Endothelial cell of umbilical vein (primary cell): ENCODE measurements at regions not wholly inside any gene's neighbourhood (a gene's known extent, or its start where the extent isn't known, plus 50 kb on each side); places are given as distances from the start of the nearest gene placed in this dataset.

Experiments
- POLR2A ChIP-seq: IDR thresholded peaks from 2 replicates; pipeline ENCODE4 v1.6.1; 2012; ENCODE audit warnings: low read depth, mild to moderate bottlenecking, control low read depth, low read length
- POLR2AphosphoS5 ChIP-seq: IDR thresholded peaks from 2 replicates; pipeline ENCODE4 v1.6.1; 2012; ENCODE audit warnings: low read depth, mild to moderate bottlenecking, control low read depth, low read length, moderate library complexity; ENCODE audit not compliant: insufficient read depth
- TF ChIP-seq, protein P1 (sequence below), 2 donors: IDR thresholded peaks; 1 replicate in 1 of 2; 2 replicates in 1 of 2; pipeline ENCODE4 v1.5.1; 2011; ENCODE audit warnings: low read length in 2 of 2, mild to moderate bottlenecking in 2 of 2, moderate library complexity in 2 of 2, control low read depth in 1 of 2, inconsistent platforms in 1 of 2, low read depth in 1 of 2; ENCODE audit not compliant: insufficient read depth in 1 of 2; ENCODE audit errors: extremely low read depth in 1 of 2

DNA sequence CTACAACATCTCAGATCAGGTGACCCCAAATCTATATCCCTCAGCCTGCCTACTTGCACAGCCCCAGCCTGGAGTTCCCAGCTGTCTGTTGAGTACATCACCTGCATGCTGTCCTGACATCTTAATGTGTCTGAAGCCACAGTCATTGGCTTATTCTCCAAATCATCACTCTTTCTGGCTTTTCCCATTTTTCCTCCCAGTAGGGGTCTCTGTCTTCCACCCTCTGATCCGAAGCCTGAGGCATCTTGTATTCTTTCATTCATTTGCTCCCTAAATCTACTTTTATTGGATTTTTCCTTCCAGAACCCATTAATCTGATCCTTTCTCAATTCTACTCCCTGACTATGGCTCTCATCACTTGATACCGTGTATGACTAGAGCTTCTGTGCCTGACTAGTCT, 332.9 kb upstream of the DCC start:
- TF ChIP-seq, protein P1, sequence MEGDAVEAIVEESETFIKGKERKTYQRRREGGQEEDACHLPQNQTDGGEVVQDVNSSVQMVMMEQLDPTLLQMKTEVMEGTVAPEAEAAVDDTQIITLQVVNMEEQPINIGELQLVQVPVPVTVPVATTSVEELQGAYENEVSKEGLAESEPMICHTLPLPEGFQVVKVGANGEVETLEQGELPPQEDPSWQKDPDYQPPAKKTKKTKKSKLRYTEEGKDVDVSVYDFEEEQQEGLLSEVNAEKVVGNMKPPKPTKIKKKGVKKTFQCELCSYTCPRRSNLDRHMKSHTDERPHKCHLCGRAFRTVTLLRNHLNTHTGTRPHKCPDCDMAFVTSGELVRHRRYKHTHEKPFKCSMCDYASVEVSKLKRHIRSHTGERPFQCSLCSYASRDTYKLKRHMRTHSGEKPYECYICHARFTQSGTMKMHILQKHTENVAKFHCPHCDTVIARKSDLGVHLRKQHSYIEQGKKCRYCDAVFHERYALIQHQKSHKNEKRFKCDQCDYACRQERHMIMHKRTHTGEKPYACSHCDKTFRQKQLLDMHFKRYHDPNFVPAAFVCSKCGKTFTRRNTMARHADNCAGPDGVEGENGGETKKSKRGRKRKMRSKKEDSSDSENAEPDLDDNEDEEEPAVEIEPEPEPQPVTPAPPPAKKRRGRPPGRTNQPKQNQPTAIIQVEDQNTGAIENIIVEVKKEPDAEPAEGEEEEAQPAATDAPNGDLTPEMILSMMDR (IDR thresholded peaks at IDR 0.05; ENCODE audit: extremely low read depth in 1 of 2, insufficient read depth in 1 of 2, low read depth in 1 of 2, low read length in 2 of 2): no peak
- TF ChIP-seq POLR2A (no peak), POLR2AphosphoS5 (no peak)
